ENCODE measurements at regions not wholly inside any gene's neighbourhood (a gene's known extent, or its start where the extent isn't known, plus 50 kb on each side); places are given as distances from the start of the nearest gene placed in this dataset.

DNA sequence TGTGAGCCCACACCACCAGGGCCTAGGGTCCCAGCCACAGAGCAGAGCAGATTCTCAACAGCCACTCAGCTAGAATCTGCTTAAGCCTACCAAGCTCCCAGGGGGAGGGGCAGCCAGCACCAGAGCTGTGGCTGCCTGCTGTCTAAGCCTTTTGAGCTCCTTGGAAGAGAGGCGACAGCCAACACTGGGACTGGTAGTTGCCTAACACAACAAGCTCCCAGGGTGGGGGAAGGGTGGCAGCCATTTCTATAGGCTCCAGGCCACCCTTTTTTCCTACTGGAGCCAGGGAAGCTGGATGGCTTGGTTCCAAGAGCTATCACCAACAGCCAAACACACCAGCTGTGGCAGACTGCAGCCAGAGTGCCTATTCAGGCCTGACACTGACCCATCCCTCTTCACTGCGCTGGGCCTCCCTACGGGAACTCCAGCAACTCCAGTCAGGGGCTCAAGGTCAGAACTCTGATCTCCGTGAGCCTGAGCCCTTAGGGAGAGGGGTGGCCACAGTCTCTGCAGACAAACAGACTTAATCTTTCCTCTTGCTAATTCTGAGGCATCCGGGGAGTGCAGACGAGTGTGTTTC lies 1824.3 kb upstream of the CELF4 start:
- FAIRE-seq (no peak), DNase-seq (ENCODE audit: low read depth, low spot score) (no peak), ATAC-seq (no peak)
- in situ Hi-C loops (cut with MboI), result no loop called here
- Histone ChIP-seq H4K20me1 (ENCODE audit: control insufficient read depth, insufficient read depth) (no peaks in the 10 kb centered on the region), H3K9me3 (replicated peaks; ENCODE audit: control insufficient read depth, insufficient read depth, low read length) (no peaks in the 10 kb centered on the region; the same call in 2 of the 3 replicates), H3K27ac (ENCODE audit: control insufficient read depth, insufficient read depth) (no peak overlapping the region), H3K4me3 (no peak overlapping the region), H3K27me3 (replicated peaks in 1 of 2; ENCODE audit: control insufficient read depth in 2 of 2, insufficient read depth in 2 of 2, low read length in 1 of 2) (no peaks in the 10 kb centered on the region), H3K36me3 (ENCODE audit: control insufficient read depth in 2 of 2, insufficient read depth in 2 of 2, low read length in 1 of 2) (no peaks in the 10 kb centered on the region), H3K79me2 (ENCODE audit: control insufficient read depth, insufficient read depth, low read length) (no peaks in the 10 kb centered on the region), H3K4me2 (ENCODE audit: control insufficient read depth, insufficient read depth) (no peak overlapping the region), H2AFZ (ENCODE audit: control insufficient read depth, low read depth, low read length) (no peak overlapping the region), H3K4me1 (ENCODE audit: control insufficient read depth, insufficient read depth, low read length) (no peaks in the 10 kb centered on the region), H3K9ac (ENCODE audit: control insufficient read depth, insufficient read depth, low read length) (no peak overlapping the region)
- 4% methylated on average over 6 of the region's 6 CpGs for whole genome bisulfite sequencing (ENCODE audit: insufficient coverage, insufficient replicate concordance, low lambda C conversion rate, missing lambda C conversion rate)
- intact Hi-C loops (cut with micrococcal nuclease; ENCODE audit: unreplicated experiment), result no loop called here
- CTCF ChIA-PET, result no interaction called here
- BruUV-seq (replicated peaks), result no TSS peak
- SMC1A ChIA-PET (ENCODE audit: uncharacterized antibody, unreplicated experiment), result no interaction called here
- POLR2A ChIA-PET, result no interaction called here
- RAD21 ChIA-PET (ENCODE audit: unreplicated experiment), result no interaction called here
- no peak for TF ChIP-seq SUZ12 (IDR thresholded peaks at IDR 0.05; ENCODE audit: unreplicated experiment)
- TF ChIP-seq GATAD2B (conservative IDR thresholded peaks at IDR 0.05; ENCODE audit: low read depth), result no peak
- no peak for TF ChIP-seq TAF1 (IDR thresholded peaks at IDR 0.05; ENCODE audit: borderline replicate concordance, low read depth, low read length)
- TF ChIP-seq EZH2 (IDR thresholded peaks at IDR 0.05; ENCODE audit: borderline replicate concordance, control insufficient read depth, low read depth, low read length), result no peak

DNA sequence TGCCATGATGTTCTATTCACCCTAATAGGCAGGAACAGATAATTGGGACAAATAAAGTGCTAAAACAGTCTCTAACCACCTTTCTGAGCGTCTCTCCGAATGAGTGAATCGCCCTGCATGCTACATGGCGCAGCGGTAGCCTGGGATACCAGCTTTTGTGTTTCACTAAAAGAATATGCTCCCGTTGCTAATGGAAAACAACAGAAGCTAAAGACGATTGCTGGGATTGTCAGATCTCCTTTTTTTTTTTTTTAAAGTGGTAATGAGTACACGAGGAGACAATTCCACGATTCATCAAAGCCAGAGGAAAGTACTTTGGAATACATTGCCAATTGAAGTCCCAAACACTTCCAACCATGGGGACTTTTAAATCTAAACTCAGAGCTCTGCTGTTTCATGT lies 1815.3 kb upstream of the CELF4 start:
- DNase-seq (ENCODE audit: low read depth, low spot score) (no peak), FAIRE-seq (no peak), ATAC-seq (no peak)
- H3K4me2 ChIP-seq (ENCODE audit: control insufficient read depth, insufficient read depth), result no peak overlapping the region
- BruUV-seq (replicated peaks), result no TSS peak
- H2AFZ ChIP-seq (ENCODE audit: control insufficient read depth, low read depth, low read length), result no peak overlapping the region
- intact Hi-C loops (cut with micrococcal nuclease; ENCODE audit: unreplicated experiment) (no loop called here), in situ Hi-C loops (cut with MboI) (no loop called here)
- no peaks in the 10 kb centered on the region for H3K36me3 ChIP-seq (ENCODE audit: control insufficient read depth in 2 of 2, insufficient read depth in 2 of 2, low read length in 1 of 2)
- TF ChIP-seq TBL1XR1 (IDR thresholded peaks at IDR 0.05; ENCODE audit: low read depth, low read length) (no peak), RB1 (IDR thresholded peaks at IDR 0.05; ENCODE audit: borderline replicate concordance) (no peak), HCFC1 (IDR thresholded peaks at IDR 0.05; ENCODE audit: low read length) (no peak), CBFB (IDR thresholded peaks at IDR 0.05; ENCODE audit: low read depth) (no peak), JUNB (IDR thresholded peaks at IDR 0.05) (no peak), ZNF217 (IDR thresholded peaks at IDR 0.05) (no peak), PML (IDR thresholded peaks at IDR 0.05; ENCODE audit: low read length) (no peak)
- TF ChIP-seq, protein P1, sequence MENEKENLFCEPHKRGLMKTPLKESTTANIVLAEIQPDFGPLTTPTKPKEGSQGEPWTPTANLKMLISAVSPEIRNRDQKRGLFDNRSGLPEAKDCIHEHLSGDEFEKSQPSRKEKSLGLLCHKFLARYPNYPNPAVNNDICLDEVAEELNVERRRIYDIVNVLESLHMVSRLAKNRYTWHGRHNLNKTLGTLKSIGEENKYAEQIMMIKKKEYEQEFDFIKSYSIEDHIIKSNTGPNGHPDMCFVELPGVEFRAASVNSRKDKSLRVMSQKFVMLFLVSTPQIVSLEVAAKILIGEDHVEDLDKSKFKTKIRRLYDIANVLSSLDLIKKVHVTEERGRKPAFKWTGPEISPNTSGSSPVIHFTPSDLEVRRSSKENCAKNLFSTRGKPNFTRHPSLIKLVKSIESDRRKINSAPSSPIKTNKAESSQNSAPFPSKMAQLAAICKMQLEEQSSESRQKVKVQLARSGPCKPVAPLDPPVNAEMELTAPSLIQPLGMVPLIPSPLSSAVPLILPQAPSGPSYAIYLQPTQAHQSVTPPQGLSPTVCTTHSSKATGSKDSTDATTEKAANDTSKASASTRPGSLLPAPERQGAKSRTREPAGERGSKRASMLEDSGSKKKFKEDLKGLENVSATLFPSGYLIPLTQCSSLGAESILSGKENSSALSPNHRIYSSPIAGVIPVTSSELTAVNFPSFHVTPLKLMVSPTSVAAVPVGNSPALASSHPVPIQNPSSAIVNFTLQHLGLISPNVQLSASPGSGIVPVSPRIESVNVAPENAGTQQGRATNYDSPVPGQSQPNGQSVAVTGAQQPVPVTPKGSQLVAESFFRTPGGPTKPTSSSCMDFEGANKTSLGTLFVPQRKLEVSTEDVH (IDR thresholded peaks at IDR 0.05; ENCODE audit: low read depth, partially characterized antibody), result no peak
- ChIA-PET POLR2A (no interaction called here), SMC1A (ENCODE audit: uncharacterized antibody, unreplicated experiment) (no interaction called here), CTCF (no interaction called here), RAD21 (ENCODE audit: unreplicated experiment) (no interaction called here)
- no peaks in the 10 kb centered on the region for H3K4me1 ChIP-seq (ENCODE audit: control insufficient read depth, insufficient read depth, low read length)
- H3K4me3 ChIP-seq, result no peak overlapping the region
- no peak overlapping the region for H3K27ac ChIP-seq (ENCODE audit: control insufficient read depth, insufficient read depth)
- H3K9ac ChIP-seq (ENCODE audit: control insufficient read depth, insufficient read depth, low read length), result no peak overlapping the region
- WGBS (ENCODE audit: insufficient coverage, insufficient replicate concordance, low lambda C conversion rate, missing lambda C conversion rate), result 46% methylated on average over 9 of the region's 9 CpGs
- no peaks in the 10 kb centered on the region for H3K27me3 ChIP-seq (replicated peaks in 1 of 2; ENCODE audit: control insufficient read depth in 2 of 2, insufficient read depth in 2 of 2, low read length in 1 of 2)
- H3K9me3 ChIP-seq (replicated peaks; ENCODE audit: control insufficient read depth, insufficient read depth, low read length), result no peaks in the 10 kb centered on the region
- no peaks in the 10 kb centered on the region for H4K20me1 ChIP-seq (ENCODE audit: control insufficient read depth, insufficient read depth)
- no peaks in the 10 kb centered on the region for H3K79me2 ChIP-seq (ENCODE audit: control insufficient read depth, insufficient read depth, low read length)

All from GM12878 (cell line).